IPS-18a (cell line): ENCODE measurements at regions not wholly inside any gene's neighbourhood (a gene's known extent, or its start where the extent isn't known, plus 50 kb on each side); places are given as distances from the start of the nearest gene placed in this dataset.

ENCODE experiments used
- H3K27ac ChIP-seq: one replicate; pipeline ENCODE4 v1.5.1; 2013; ENCODE audit warnings: low read length
- H3K27me3 ChIP-seq: one replicate; pipeline ENCODE4 v1.6.1; 2013; ENCODE audit warnings: mild to moderate bottlenecking, low read length; ENCODE audit not compliant: control insufficient read depth, insufficient read depth
- H3K36me3 ChIP-seq: one replicate; pipeline ENCODE4 v1.6.1; 2013; ENCODE audit warnings: low read depth, low read length; ENCODE audit not compliant: control insufficient read depth
- H3K4me1 ChIP-seq: one replicate; pipeline ENCODE4 v1.6.1; 2013; ENCODE audit warnings: low read depth, low read length; ENCODE audit not compliant: control insufficient read depth
- H3K4me3 ChIP-seq: one replicate; pipeline ENCODE4 v1.5.1; 2013; ENCODE audit warnings: low read length
- H3K9ac ChIP-seq: one replicate; pipeline ENCODE4 v1.6.1; 2013; ENCODE audit warnings: mild to moderate bottlenecking, low read length, moderate library complexity
- H3K9me3 ChIP-seq: one replicate; pipeline ENCODE4 v1.6.1; 2013; ENCODE audit warnings: low read depth, low read length; ENCODE audit not compliant: control insufficient read depth

DNA sequence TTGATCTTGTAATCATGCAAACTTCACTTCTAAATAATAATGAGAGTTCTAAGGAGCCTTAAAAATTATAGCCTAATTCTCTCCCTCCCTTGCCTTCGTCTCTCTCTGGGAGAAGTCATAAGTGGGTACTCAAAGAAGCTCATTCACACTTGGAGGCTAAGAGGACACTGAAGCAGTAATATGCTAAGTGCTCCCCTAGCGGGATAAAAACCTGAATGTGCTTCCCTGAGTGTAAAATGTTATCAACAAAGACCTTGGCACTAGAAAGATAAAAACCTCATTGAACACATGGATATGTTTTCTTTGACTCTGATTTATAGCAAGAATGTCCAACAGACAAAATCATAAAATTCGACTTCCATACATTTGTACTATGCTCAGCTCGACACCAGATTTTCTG is 337.9 kb upstream of the NOVA1 start:
- H3K36me3 ChIP-seq = no peaks in the 10 kb centered on the region
- H3K4me3 ChIP-seq = no peak overlapping the region
- no peaks in the 10 kb centered on the region for H3K27me3 ChIP-seq
- H3K4me1 ChIP-seq = no peaks in the 10 kb centered on the region
- peaks cover 12% of the 10 kb centered on the region for H3K9me3 ChIP-seq
- H3K27ac ChIP-seq = no peak overlapping the region
- no peak overlapping the region for H3K9ac ChIP-seq

DNA sequence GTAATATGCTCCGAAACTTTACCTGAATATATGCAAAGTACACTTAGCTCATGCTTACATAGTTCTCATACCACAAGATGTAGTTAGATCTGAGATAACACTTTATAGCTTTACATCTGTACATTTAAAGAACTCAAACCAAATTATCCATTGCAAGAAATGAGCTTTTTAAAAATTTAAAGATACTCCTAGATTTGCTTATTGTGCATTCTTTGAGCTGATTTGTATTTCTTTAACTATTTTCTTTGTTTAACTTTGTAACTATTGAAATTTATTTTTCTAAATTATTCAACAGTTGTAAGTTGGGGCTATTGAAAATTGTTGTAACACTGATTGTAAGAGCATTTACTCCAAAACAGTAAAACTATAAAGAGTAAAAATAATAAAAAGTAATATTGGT is 340.2 kb upstream of the NOVA1 start:
- H3K4me3 ChIP-seq = no peak overlapping the region
- H3K9me3 ChIP-seq = peaks cover 12% of the 10 kb centered on the region
- H3K9ac ChIP-seq = no peak overlapping the region
- H3K27ac ChIP-seq = no peak overlapping the region
- H3K27me3 ChIP-seq = no peaks in the 10 kb centered on the region
- H3K4me1 ChIP-seq = peaks cover 14% of the 10 kb centered on the region
- H3K36me3 ChIP-seq = no peaks in the 10 kb centered on the region

DNA sequence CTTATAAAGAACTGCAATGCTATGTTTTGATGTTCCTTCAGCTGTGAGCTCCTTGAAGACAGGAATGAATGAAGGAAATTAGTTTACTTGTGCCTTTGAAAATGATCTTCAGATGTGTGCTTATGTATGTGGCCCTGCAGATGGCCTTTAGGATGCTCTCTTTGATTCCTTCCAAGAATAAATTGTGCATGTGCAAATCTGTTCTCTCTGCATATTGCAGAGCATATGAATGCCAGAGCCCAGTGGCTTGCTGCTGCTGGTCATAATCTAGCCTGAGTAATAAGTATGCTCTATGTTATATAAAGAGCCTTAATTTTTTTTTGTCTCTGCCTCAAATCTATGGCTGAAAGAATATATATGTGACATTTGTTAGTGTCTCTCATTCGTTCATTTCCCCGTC is 341.9 kb upstream of the NOVA1 start:
- no peak overlapping the region for H3K27ac ChIP-seq

DNA sequence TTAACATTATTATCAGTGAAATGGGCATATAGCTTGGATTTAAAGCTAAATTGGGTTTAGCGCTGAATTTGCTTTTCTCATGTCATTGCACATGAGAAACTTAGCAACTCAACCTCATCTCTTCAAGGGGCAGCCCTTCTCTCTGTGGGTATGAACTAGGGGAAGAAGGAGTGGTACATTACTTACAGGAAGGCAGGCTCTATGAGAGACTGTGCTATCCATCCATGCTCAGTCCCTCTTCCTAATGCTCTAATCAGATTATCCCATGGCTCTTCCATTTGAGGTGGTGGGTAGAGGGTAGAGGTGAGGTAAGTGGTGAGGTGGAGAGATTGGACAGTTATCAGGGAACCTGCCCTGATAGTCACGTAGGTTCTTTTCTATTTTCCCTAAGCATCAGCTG is 343.7 kb upstream of the NOVA1 start:
- Histone ChIP-seq H3K4me3 (no peak overlapping the region), H3K9me3 (no peaks in the 10 kb centered on the region), H3K4me1 (peaks cover 16% of the 10 kb centered on the region), H3K9ac (no peak overlapping the region), H3K27ac (no peak overlapping the region), H3K27me3 (no peaks in the 10 kb centered on the region), H3K36me3 (no peaks in the 10 kb centered on the region)

More for the DNA sequence above, 341.9 kb upstream of the NOVA1 start:
- H3K9me3 ChIP-seq = peaks cover 12% of the 10 kb centered on the region
- no peak overlapping the region for H3K9ac ChIP-seq
- H3K36me3 ChIP-seq = no peaks in the 10 kb centered on the region
- no peak overlapping the region for H3K4me3 ChIP-seq
- H3K27me3 ChIP-seq = no peaks in the 10 kb centered on the region
- peaks cover 16% of the 10 kb centered on the region for H3K4me1 ChIP-seq

DNA sequence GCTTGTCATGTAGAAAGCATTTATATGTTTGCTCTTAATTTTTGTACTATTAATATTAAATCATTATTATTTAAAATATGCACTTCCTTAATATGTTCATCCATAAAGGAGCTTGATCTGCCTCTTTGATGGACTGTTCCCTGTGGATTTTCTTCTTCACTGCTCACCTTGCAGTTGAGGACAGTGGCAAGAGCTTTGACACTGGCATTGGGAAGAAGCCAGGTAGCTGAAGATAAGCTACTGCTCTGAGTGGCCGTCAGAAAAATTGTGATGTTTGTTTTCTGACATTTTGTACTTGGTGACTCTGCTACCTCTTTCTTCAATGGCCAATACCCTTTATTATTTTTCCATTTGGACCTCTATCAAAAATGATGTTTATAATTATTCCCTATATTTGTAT is 349.4 kb upstream of the NOVA1 start:
- Histone ChIP-seq H3K4me1 (peaks cover 7% of the 10 kb centered on the region), H3K27ac (no peak overlapping the region), H3K9me3 (no peaks in the 10 kb centered on the region), H3K4me3 (no peak overlapping the region), H3K27me3 (no peaks in the 10 kb centered on the region), H3K36me3 (no peaks in the 10 kb centered on the region), H3K9ac (no peak overlapping the region)

DNA sequence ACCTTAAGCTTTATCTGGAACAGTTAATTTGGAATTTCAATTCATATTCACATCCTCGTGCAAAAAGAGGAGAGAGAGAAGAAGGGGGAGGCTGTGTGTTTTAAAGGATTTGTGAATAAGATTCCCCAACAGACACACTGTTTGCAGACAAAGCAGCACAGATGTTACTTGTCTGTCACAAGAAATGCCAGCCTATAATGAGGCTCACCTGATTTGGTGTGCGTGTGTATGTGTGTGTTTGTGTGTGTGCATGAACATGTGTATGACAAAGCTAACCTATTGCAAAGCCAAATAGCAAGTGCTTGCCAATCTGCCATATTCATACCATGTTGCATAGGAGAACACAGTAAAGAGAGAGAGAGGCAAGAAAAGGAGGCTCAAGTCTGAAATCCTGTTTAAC is 361.6 kb upstream of the NOVA1 start:
- H3K4me3 ChIP-seq = no peak overlapping the region
- no peaks in the 10 kb centered on the region for H3K36me3 ChIP-seq
- H3K4me1 ChIP-seq = peaks cover 21% of the 10 kb centered on the region
- H3K9ac ChIP-seq = no peak overlapping the region
- H3K27me3 ChIP-seq = no peaks in the 10 kb centered on the region
- H3K9me3 ChIP-seq = no peaks in the 10 kb centered on the region
- no peak overlapping the region for H3K27ac ChIP-seq

DNA sequence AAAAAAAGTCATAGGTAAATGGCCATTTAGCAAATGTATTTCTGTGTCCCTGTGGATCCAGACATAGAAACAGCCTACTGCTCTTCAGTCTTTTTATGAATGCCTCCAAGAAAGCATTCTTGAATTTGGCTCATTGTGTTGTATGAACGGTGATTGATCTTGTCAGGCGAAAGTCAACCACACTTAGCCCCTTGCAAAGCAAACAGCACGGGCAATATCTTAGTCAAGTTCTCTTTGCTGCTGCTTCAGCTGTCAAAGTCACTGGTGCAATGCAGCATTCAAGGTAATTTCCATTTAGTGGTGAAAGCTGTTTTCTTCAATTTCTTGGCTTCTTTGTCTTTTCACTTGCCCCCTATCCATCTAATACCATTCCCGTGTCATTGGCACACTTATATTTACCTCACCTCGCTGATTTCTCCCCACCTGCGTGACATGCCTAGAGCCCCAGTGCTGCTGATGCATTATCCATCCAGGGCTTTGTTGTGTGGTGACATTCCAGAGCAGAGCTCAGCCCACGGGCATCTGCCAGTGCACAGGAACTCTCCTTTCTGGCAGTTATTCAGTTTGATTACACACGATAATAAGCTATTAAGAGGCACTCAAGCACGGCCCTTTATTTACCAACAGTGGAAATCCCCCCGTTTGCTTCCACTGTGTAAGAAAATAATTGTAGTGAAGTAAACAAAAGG is 362.3 kb upstream of the NOVA1 start:
- H3K4me3 ChIP-seq = no peak overlapping the region
- H3K9me3 ChIP-seq = no peaks in the 10 kb centered on the region
- H3K9ac ChIP-seq = no peak overlapping the region
- no peak overlapping the region for H3K27ac ChIP-seq
- H3K27me3 ChIP-seq = no peaks in the 10 kb centered on the region
- peaks cover 21% of the 10 kb centered on the region for H3K4me1 ChIP-seq
- no peaks in the 10 kb centered on the region for H3K36me3 ChIP-seq

DNA sequence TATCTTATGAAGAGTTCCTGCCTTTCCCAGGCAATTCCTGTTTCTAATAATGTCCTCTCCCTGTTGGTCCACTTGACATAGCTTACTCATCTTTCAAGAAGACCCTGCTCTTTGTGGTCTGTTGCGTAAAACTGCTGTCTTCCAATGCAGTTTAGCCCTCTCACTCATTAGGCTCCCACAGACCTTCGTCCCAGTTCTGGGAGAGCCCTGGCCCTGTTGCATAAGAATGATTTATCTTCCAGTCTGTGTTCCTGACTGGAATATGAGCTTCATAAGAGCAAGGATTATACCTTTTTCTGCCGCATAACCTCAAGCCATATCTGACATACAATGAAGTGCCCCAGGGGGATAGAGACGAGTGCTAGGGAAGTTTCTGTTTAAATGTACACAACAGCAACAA is 365.9 kb upstream of the NOVA1 start:
- Histone ChIP-seq H3K4me1 (peaks cover 27% of the 10 kb centered on the region), H3K36me3 (no peaks in the 10 kb centered on the region), H3K9ac (no peak overlapping the region), H3K27ac (no peak overlapping the region), H3K27me3 (no peaks in the 10 kb centered on the region), H3K9me3 (no peaks in the 10 kb centered on the region), H3K4me3 (no peak overlapping the region)

DNA sequence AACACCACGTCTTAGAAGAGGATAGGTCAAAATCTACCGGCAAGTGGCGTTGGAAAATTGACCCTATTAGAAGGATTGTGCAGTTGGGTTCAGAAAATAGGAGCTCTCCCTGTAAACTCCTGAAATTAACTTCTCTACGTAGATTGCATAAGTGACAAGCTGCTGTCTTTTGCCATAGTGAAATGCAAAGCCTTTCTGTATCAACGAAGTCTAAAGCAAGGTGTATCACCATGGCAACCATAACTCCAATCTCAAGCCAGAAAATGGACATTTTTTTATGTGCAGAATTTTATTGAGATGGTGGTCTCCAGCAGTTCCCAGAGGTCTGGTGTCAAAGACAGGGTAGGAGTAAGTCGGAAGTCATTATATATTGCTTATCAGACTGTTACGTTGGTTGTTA is 367.7 kb upstream of the NOVA1 start:
- Histone ChIP-seq H3K4me1 (peaks cover 20% of the 10 kb centered on the region), H3K9me3 (no peaks in the 10 kb centered on the region), H3K9ac (no peak overlapping the region), H3K4me3 (no peak overlapping the region), H3K27ac (no peak overlapping the region), H3K27me3 (no peaks in the 10 kb centered on the region), H3K36me3 (no peaks in the 10 kb centered on the region)

DNA sequence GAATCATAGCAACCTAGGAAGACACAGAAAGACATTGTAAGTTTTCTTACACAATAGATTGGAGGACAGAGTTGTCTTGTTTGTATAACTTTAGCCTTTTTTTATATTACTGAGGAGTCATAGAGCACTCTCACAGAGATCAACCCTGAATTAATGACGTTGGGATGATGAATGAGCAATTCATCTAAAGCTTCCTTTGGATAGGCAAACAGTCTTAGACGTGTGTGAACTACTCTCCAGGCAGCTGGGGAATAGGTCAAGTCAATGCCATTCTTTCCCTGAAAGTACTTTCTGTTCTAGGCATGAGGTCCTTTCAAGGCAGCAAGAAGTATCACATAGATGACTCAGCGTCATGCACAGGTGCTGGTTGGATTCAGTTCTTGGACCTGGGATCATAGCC is 369.1 kb upstream of the NOVA1 start:
- Histone ChIP-seq H3K27me3 (no peaks in the 10 kb centered on the region), H3K4me1 (peaks cover 6% of the 10 kb centered on the region), H3K9me3 (no peaks in the 10 kb centered on the region), H3K27ac (no peak overlapping the region), H3K36me3 (no peaks in the 10 kb centered on the region), H3K9ac (no peak overlapping the region), H3K4me3 (no peak overlapping the region)

DNA sequence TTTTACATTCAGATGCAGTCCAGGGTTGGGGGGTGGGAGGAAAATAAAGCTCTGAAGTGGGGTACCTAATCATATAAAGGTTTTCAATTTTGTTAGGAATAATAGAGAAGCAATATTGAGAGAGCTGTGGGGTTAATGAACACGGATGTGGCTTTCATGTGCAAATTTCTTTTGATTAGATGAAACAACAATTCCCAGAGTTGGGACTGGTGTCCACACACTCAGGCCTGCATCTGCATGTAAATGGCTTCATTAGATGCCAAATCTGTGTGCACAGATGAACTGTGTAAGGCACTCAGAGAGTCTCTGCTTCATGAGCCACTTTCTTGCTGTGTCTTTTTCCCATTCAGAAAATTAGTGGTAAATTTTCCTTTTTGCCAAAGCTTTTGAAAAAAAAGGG is 377.1 kb upstream of the NOVA1 start:
- Histone ChIP-seq H3K27me3 (no peaks in the 10 kb centered on the region), H3K4me3 (no peak overlapping the region), H3K4me1 (no peaks in the 10 kb centered on the region), H3K9me3 (no peaks in the 10 kb centered on the region), H3K36me3 (no peaks in the 10 kb centered on the region), H3K9ac (no peak overlapping the region), H3K27ac (no peak overlapping the region)

DNA sequence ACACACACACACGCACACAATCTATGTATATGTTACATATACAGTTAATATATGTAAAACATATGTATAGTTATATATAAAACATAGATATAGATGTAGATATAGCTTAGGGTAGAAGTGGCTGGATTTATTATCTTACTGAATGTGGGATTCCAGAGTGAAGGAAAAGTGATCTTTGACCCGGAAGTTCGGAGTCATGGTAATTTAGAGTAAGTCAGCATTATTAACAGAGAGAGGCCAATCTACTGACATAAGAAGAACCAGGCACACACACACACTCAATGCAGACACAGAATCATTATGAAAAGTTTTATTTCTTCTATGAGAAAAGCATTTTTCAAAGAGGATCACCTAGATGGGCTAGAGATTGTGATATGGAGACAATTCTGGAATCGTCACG is 384.2 kb upstream of the NOVA1 start:
- Histone ChIP-seq H3K4me1 (no peaks in the 10 kb centered on the region), H3K27ac (no peak overlapping the region), H3K27me3 (no peaks in the 10 kb centered on the region), H3K9me3 (no peaks in the 10 kb centered on the region), H3K36me3 (no peaks in the 10 kb centered on the region), H3K4me3 (no peak overlapping the region), H3K9ac (no peak overlapping the region)
